Calu3 (cell line): ENCODE measurements at regions not wholly inside any gene's neighbourhood (a gene's known extent, or its start where the extent isn't known, plus 50 kb on each side); places are given as distances from the start of the nearest gene placed in this dataset.

Source experiments
- BruUV-seq: library from RNA; stranded (reverse); fragments of 400-500 nt; replicated peaks from 2 replicates; lab custom pipeline; 2021; lab: Mats Ljungman, UMichigan
- CTCF ChIA-PET: fragments of 300-600 bp; sonication (Branson Sonifier 250); formaldehyde crosslinking; loops from one replicate; lab custom pipeline; 2022; ENCODE audit warnings: antibody characterized with exemption; lab: Charles Lee
- DNase-seq: peaks from one replicate; pipeline ENCODE4 v3.0.0; 2022
- H3K27ac Mint-ChIP-seq: one replicate; pipeline ENCODE4 v1.8.0; 2022; ENCODE audit warnings: mixed read lengths; ENCODE audit not compliant: unreplicated experiment
- H3K27me3 Mint-ChIP-seq: one replicate; pipeline ENCODE4 v1.8.0; 2022; ENCODE audit warnings: mixed read lengths; ENCODE audit not compliant: unreplicated experiment
- H3K36me3 Mint-ChIP-seq: one replicate; pipeline ENCODE4 v1.8.0; 2022; ENCODE audit warnings: mild to moderate bottlenecking, moderate library complexity, mixed read lengths; ENCODE audit not compliant: insufficient read depth, unreplicated experiment
- H3K4me1 Mint-ChIP-seq: one replicate; pipeline ENCODE4 v1.8.0; 2022; ENCODE audit warnings: mild to moderate bottlenecking, low read depth, mixed read lengths; ENCODE audit not compliant: unreplicated experiment
- H3K4me3 Mint-ChIP-seq: one replicate; pipeline ENCODE4 v1.8.0; 2022; ENCODE audit warnings: mild to moderate bottlenecking, low read depth, moderate library complexity, mixed read lengths; ENCODE audit not compliant: unreplicated experiment
- H3K9me3 Mint-ChIP-seq: one replicate; pipeline ENCODE4 v1.8.0; 2022; ENCODE audit warnings: low read depth, mixed read lengths; ENCODE audit not compliant: unreplicated experiment
- intact Hi-C: fragments of 100-400 bp; cut with micrococcal nuclease; formaldehyde crosslinking; loops from one replicate; pipeline ENCODE4 v1.10.0; 2022; ENCODE audit not compliant: unreplicated experiment
- TF ChIP-seq, protein P1 (sequence below): fragments of 200-600 bp; IDR thresholded peaks from one replicate; pipeline ENCODE4 v1.8.0; 2022; ENCODE audit warnings: antibody characterized with exemption; ENCODE audit not compliant: unreplicated experiment

DNA sequence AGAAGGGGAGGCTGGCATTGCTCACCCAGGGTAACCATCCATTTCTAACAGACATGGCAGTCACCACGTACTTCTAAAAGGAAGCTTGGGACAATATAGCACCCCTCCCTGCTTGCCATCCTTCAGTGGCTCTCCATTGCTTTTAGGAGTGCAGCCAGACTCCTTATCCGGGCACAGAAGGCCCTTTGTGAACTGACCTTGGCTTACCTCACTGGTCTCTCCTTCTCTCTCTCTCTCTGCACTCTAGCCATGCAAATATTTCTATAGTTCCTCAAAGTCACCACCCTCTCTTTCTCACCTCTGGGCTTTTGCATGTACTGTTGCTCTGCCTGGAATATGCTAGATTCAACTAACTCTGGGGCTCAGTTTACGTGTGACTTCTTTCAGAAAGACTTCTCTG, 301.1 kb downstream of the SHQ1 start:
- DNase-seq: no peak
- TF ChIP-seq, protein P1, sequence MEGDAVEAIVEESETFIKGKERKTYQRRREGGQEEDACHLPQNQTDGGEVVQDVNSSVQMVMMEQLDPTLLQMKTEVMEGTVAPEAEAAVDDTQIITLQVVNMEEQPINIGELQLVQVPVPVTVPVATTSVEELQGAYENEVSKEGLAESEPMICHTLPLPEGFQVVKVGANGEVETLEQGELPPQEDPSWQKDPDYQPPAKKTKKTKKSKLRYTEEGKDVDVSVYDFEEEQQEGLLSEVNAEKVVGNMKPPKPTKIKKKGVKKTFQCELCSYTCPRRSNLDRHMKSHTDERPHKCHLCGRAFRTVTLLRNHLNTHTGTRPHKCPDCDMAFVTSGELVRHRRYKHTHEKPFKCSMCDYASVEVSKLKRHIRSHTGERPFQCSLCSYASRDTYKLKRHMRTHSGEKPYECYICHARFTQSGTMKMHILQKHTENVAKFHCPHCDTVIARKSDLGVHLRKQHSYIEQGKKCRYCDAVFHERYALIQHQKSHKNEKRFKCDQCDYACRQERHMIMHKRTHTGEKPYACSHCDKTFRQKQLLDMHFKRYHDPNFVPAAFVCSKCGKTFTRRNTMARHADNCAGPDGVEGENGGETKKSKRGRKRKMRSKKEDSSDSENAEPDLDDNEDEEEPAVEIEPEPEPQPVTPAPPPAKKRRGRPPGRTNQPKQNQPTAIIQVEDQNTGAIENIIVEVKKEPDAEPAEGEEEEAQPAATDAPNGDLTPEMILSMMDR: no peak
- H3K27me3 Mint-ChIP-seq: no peaks in the 10 kb centered on the region
- intact Hi-C loops: no loop called here
- no peaks in the 10 kb centered on the region for H3K36me3 Mint-ChIP-seq
- CTCF ChIA-PET: no interaction called here
- no peak overlapping the region for H3K27ac Mint-ChIP-seq
- peaks cover 2% of the 10 kb centered on the region for H3K9me3 Mint-ChIP-seq
- BruUV-seq: no TSS peak
- no peak overlapping the region for H3K4me3 Mint-ChIP-seq
- peaks cover 8% of the 10 kb centered on the region for H3K4me1 Mint-ChIP-seq

DNA sequence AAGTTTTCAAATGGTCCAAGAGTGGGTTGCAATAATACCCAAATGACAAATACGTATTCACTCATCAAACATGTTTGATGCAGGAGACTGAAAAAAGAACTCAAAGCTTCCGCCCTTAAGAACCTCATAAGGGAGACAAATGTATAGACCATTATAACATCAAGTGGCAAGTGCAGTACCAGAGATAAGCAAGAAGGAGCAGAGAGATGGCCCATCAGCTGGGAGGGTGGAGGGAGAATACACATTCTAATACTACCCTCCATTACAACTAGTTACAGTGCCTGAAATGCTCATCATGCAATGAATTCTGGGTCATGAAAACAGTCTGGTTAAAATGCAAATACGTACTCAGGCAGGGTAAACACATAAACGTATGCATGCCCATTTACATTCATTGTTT, 304.0 kb downstream of the SHQ1 start:
- Mint-ChIP-seq H3K9me3 (peaks cover 2% of the 10 kb centered on the region), H3K27me3 (no peaks in the 10 kb centered on the region), H3K36me3 (no peaks in the 10 kb centered on the region), H3K27ac (no peak overlapping the region), H3K4me3 (no peak overlapping the region), H3K4me1 (no peaks in the 10 kb centered on the region)
- CTCF ChIA-PET: no interaction called here
- no TSS peak for BruUV-seq
- TF ChIP-seq, protein P1: no peak
- no peak for DNase-seq
- intact Hi-C loops: no loop called here

DNA sequence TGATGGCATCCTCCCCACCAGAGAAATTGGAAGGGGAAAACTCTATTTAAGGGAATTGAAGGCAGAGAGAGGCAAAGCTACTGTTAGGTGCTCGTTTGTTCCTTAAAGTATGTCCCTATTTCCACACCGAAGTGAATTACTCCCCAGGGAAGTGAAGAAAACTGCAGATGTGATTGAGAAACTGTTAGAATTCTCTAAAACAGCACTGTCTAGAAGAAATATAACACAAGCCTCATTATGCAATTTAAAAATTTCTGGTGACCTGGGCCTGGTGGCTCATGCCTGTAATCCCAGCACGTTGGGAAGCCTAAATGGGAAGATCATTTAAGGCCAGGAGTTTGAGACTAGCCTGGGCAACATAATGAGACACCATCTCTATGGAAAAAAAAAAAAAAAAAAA, 305.0 kb downstream of the SHQ1 start:
- H3K27me3 Mint-ChIP-seq: no peaks in the 10 kb centered on the region
- H3K4me3 Mint-ChIP-seq: no peak overlapping the region
- CTCF ChIA-PET: no interaction called here
- intact Hi-C loops: no loop called here
- H3K9me3 Mint-ChIP-seq: peaks cover 2% of the 10 kb centered on the region
- TF ChIP-seq, protein P1: no peak
- no peak overlapping the region for H3K27ac Mint-ChIP-seq
- no peaks in the 10 kb centered on the region for H3K4me1 Mint-ChIP-seq
- no peaks in the 10 kb centered on the region for H3K36me3 Mint-ChIP-seq
- DNase-seq: no peak
- BruUV-seq: no TSS peak

DNA sequence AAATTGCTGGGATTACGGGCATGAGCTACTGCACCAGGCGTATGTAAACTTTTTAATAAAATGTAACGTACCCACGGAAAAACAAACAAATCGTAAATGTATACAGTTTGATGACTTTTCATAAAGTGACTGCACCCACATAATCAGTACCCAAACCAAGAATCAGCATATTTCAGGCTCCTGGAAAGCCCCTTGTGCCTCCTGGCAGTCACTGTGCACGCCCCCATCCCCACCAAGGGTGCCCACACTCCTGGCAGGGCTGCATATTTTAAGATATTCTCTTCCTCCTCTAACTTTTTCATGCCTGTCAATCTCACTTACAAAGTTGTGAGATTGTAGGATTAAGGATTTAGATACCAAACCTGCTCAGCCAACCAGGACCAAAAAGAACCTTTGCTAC, 305.5 kb downstream of the SHQ1 start:
- intact Hi-C loops: no loop called here
- TF ChIP-seq, protein P1: no peak
- H3K9me3 Mint-ChIP-seq: peaks cover under 1% of the 10 kb centered on the region
- no peak overlapping the region for H3K27ac Mint-ChIP-seq
- H3K4me3 Mint-ChIP-seq: no peak overlapping the region
- H3K27me3 Mint-ChIP-seq: no peaks in the 10 kb centered on the region
- no TSS peak for BruUV-seq
- CTCF ChIA-PET: no interaction called here
- no peaks in the 10 kb centered on the region for H3K4me1 Mint-ChIP-seq
- H3K36me3 Mint-ChIP-seq: no peaks in the 10 kb centered on the region
- no peak for DNase-seq
